ENCODE measurements at regions not wholly inside any gene's neighbourhood (a gene's known extent, or its start where the extent isn't known, plus 50 kb on each side); places are given as distances from the start of the nearest gene placed in this dataset.

GRCh38 chr6:126526996-126527606 lies 187.2 kb downstream of the CENPW start:
- FAIRE-seq, result no peak
- no peak for DNase-seq (ENCODE audit: extremely low spot score, insufficient read length, low read depth)

DNA sequence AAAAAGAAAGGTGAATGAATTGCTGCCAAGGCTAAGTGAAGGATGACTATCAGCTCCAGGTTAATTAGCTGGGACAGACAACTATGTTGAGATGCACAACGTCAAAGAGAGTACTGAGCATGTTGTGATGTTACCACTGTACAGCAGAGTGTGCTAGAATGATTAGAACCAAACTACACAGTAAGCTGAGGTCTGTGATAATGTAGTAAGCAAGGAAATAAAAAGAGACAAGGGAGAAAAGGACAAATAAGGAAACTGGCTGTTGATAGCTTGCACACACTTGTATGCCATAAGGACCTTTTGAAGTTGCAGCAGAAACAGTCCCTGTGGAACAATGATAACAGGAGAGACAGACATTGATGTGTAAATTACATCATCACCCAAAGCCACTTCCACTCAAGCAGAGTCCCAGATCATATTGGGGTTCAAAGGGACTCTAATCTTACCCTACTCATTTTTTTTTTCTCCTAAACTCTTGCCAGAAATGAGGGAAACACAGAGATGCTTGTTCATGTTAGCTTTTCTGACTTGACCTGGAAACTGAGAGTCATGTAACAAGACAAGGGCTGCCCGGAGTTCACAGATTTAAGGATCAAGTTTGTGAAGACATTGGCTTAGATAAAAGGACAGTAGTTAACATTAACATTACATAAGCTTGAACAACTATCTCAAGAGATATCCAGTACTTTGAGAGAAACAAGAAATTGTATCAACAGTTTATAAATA lies 189.9 kb downstream of the CENPW start:
- FAIRE-seq (no peak), DNase-seq (ENCODE audit: extremely low spot score, insufficient read length, low read depth) (no peak)

DNA sequence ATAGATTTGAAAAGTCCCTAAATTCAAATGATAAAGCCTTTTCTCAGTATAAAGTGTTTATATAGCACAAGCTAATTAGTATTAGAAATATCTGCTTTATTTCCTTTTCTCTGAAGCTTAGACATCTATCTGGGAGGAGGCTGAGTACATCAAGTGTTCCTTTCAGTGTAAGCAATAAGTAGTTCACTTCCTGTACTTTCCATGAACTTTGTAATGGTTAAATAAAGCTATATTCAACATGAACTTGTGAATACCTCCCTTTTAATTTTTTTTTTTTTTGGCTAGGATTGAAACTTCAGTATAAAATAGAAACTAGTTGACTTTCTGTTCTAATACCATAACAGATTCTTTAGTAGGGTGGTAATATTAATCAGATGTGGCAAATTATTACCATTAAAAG lies 190.9 kb downstream of the CENPW start:
- no peak for DNase-seq (ENCODE audit: extremely low spot score, insufficient read length, low read depth)
- FAIRE-seq, result no peak

DNA sequence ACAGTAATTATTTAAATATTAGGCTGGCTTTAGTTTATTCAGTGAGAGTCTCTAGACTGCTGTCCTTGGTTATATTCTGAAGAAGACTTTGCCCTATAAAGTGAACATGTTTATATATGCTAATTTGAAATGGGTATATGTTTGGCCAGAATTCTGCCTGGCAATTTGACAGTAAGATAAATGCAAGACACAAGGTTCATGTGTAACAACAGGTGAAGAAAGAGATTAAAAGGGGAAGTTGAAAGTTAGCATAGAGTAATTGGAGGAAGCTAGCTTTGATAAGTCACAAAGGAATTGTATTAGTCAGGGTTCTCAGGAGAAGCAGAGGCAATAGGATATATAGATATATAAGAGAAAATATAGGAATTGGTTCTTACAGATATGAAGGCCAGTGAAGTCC lies 191.4 kb downstream of the CENPW start:
- DNase-seq (ENCODE audit: extremely low spot score, insufficient read length, low read depth) (no peak), FAIRE-seq (no peak)

DNA sequence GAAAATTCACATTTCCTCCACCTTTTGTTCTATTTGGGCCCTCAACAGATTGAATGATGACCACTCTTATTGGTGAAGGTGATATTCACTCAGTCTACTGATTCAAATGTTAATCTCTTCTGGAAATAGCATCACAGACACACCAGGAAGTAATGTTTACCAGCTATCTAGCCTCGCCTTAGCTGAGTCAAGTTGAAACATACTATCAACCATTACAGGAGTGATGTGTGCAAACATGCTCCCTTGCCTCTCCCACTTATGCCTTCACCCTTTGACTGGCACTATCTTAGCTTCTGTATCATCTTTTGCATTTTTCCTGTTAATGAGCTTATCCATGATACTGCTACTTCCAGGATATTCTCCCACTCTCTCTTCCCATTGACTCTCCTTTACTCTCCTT lies 191.9 kb downstream of the CENPW start:
- FAIRE-seq, result peak; percentile 35

DNA sequence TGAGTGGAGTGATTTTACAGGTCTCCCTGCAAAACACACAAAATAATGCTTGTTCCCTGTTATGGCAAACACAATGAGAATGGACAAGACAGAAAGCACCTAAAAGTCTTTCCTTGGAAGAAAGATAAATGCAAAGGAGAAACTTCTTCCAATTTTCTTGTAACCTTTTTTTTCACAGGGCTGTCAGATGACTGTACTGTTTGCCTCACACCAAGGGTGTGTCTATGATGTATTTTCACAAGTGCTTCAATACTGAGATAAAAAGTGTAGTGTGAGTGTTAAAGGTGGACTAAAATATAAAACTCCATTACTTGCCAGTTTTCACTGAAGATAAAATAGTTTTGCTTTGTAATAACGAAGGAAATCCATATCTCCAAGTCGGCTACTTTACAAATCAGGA lies 194.5 kb downstream of the CENPW start:
- DNase-seq (ENCODE audit: extremely low spot score, insufficient read length, low read depth), result no peak
- FAIRE-seq, result no peak

More for the DNA sequence above, 191.9 kb downstream of the CENPW start:
- no peak for DNase-seq (ENCODE audit: extremely low spot score, insufficient read length, low read depth)

- DNase-seq (ENCODE audit: extremely low spot score, insufficient read length, low read depth), result no peak
- FAIRE-seq, result no peak
Measured at GRCh38 chr6:126535138-126535537, 195.2 kb downstream of the CENPW start.

GRCh38 chr6:126535595-126535994 lies 195.7 kb downstream of the CENPW start:
- FAIRE-seq (no peak), DNase-seq (ENCODE audit: extremely low spot score, insufficient read length, low read depth) (no peak)

- FAIRE-seq (no peak), DNase-seq (ENCODE audit: extremely low spot score, insufficient read length, low read depth) (no peak)
Measured at GRCh38 chr6:126537061-126537816, 197.3 kb downstream of the CENPW start.

DNA sequence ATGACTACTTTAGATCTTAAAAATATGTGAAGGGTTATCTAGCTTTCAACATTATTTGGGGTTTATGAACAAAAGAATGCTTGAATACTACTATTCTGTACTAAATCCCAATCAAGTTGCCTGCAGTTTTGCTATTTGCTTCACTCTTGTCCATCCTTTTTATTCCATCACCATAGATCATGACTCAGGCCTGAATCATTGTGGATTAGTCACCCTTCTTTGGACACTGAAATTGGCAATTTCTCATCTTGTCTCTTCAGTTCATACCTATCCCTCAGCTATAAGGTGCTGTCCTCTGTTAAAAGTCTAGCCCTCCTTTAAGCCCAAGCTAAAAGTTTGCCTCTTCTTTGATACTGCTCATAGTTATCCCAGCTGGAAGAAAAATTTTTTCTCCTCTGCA lies 199.1 kb downstream of the CENPW start:
- DNase-seq (ENCODE audit: extremely low spot score, insufficient read length, low read depth) (no peak), FAIRE-seq (no peak)

- no peak for DNase-seq (ENCODE audit: extremely low spot score, insufficient read length, low read depth)
- FAIRE-seq, result no peak
Measured at GRCh38 chr6:126540161-126540560, 200.2 kb downstream of the CENPW start.

DNA sequence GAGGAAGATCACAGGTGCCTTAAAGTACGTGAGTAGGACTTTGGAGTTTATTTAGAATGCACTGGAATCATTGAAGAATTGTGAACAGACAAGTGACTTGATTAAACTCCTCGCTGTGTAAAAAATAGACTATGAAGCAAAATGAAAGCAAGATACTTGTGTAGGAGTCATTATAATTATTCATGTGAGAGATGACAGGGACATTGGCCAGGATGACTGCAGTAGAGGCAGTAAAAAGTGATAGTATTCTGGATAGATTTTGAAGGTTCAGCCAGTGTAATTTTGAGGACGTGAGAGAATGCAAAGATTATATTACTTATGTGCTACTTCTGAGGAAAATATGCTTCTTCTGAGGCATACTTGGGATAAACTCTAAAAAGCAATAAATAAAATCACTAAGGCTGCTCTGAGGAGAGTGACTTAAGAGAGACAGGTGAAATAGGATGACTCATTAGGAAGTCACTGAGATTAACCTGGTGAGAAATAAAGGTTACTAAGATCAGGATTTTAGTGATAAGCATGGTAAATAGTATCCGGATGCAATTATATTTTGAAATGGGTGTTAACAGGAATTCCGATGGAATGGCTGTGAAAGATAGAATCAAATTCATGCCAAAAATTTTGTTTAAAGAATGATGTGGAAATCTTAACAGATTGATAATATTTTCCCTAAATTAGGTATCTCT lies 202.0 kb downstream of the CENPW start:
- no peak for FAIRE-seq
- DNase-seq (ENCODE audit: extremely low spot score, insufficient read length, low read depth), result no peak

GRCh38 chr6:126546541-126547120 lies 206.7 kb downstream of the CENPW start:
- FAIRE-seq, result no peak
- no peak for DNase-seq (ENCODE audit: extremely low spot score, insufficient read length, low read depth)

- no peak for DNase-seq (ENCODE audit: extremely low spot score, insufficient read length, low read depth)
- FAIRE-seq, result no peak
Measured at GRCh38 chr6:126548300-126548699, 208.4 kb downstream of the CENPW start.

DNA sequence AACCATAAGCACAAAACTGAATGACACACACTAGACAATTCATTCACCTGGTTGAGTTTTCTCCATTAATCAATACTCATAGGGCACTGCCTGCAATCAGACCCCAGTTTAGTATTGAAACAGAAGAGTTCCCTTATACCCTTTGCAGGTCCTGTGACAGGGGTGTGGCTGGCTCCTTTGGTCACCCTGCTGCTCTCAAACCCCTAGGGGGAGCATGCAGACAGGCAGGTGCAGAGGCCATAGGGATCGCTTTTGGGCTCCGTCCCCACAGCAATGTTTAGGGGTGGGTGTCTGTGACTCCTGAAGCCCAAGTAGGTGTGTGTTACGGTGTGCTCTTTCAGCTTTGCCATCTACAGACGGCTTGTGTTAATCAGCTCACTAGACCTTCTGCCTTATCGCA lies 210.4 kb downstream of the CENPW start:
- no peak for DNase-seq (ENCODE audit: extremely low spot score, insufficient read length, low read depth)
- no peak for FAIRE-seq

DNA sequence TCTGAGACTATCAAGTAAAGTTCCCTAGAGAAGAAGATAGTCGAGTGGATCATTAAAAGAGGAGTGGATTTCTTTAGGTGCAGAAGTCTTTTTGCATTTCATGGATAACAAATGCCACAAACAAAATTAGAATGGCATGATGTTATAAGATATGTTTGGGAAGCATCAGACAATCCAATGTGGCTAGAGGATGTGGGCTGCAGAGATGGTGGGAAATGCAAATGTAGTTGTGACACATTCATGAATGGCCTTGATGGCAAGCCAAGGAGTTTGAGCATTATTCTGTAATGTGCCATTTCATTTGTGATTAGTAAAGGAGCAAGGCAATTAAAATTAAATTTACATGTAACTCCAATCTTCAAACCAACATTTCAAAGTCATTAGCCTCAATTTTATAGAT lies 211.9 kb downstream of the CENPW start:
- no peak for DNase-seq (ENCODE audit: extremely low spot score, insufficient read length, low read depth)
- FAIRE-seq, result no peak

GRCh38 chr6:126553854-126554253 lies 213.9 kb downstream of the CENPW start:
- no peak for DNase-seq (ENCODE audit: extremely low spot score, insufficient read length, low read depth)
- no peak for FAIRE-seq

DNA sequence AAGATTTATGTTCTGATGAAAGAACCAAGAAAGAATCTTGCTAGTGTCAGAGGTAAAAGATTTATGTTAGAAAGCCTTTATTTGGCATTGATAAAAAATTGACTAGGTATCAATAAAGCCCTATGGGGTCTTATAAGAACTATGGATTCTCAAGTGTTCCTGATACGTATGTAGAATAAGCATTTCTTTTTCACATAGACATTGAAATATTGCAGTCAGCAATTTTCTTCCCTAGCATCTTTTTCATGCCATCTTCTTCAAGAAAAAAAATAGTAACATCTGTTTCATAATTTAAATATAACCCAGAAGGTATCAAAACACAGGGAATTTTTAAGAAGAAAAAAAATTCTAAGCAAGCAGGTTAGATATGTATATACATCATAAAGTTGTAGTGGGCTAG lies 230.6 kb downstream of the CENPW start:
- DNase-seq (ENCODE audit: extremely low spot score, insufficient read length, low read depth) (no peak), FAIRE-seq (no peak)

DNA sequence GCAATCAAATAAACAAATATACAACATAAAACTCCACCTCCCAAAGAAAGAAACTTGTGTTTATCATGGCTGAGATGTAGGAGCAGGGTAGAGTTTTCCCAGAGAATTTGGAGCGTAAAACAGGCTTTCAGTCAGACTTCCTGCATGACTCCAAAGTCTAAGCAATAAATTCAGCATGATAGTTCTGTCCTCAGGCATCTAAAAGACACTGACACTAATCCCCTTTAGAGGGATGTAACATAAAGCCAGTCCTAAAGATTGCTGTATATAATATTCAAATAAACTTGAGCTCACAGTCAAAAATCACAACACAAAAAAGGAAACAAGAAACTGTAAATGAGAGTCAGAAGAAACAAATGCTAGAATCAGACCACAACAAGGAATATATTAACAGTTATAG lies 234.4 kb downstream of the CENPW start:
- no peak for DNase-seq (ENCODE audit: extremely low spot score, insufficient read length, low read depth)

GRCh38 chr6:126581316-126581715 lies 241.4 kb downstream of the CENPW start:
- FAIRE-seq (no peak), DNase-seq (ENCODE audit: extremely low spot score, insufficient read length, low read depth) (no peak)

More for the DNA sequence above, 234.4 kb downstream of the CENPW start:
- FAIRE-seq, result no peak

All from GM18507 (cell line).